ENCODE measurements at regions not wholly inside any gene's neighbourhood (a gene's known extent, or its start where the extent isn't known, plus 50 kb on each side); places are given as distances from the start of the nearest gene placed in this dataset.

GRCh38 chr12:9361879-9362326 is 153.7 kb upstream of the PZP start:
- TF ChIP-seq EZH2 (IDR thresholded peaks at IDR 0.05; ENCODE audit: low read depth) (no peak), CTCF (conservative IDR thresholded peaks at IDR 0.05) (no peak)
